ENCODE measurements at regions not wholly inside any gene's neighbourhood (a gene's known extent, or its start where the extent isn't known, plus 50 kb on each side); places are given as distances from the start of the nearest gene placed in this dataset.

DNA sequence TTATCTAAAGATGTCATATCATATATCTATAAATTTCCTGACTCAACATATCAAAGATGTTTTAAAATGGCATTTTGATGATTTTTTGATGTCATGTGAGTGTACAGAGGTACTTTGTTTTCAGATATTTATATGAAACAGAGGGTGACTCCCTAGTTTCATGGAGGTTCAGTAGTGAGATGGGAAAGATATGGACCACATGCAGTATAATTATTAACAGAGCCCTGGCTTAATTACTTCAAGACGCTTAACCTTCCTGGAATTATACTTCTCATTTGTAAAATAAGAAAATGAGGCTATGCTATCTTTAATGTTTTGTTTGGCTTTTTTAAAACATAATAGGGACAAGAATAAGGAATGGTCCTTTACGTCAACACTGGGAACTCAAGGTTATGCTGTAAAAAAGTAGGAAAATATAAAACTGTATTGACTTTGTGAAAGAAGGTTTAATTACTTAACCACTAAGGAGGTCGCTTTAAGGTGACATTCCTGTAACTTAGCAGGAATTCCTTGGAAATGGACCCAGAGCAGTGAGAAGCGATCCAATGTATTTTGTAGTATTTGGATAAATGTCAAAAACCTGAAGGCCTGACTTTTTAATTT, 821.0 kb upstream of the IGFBP3 start:
- TF ChIP-seq, protein P1, sequence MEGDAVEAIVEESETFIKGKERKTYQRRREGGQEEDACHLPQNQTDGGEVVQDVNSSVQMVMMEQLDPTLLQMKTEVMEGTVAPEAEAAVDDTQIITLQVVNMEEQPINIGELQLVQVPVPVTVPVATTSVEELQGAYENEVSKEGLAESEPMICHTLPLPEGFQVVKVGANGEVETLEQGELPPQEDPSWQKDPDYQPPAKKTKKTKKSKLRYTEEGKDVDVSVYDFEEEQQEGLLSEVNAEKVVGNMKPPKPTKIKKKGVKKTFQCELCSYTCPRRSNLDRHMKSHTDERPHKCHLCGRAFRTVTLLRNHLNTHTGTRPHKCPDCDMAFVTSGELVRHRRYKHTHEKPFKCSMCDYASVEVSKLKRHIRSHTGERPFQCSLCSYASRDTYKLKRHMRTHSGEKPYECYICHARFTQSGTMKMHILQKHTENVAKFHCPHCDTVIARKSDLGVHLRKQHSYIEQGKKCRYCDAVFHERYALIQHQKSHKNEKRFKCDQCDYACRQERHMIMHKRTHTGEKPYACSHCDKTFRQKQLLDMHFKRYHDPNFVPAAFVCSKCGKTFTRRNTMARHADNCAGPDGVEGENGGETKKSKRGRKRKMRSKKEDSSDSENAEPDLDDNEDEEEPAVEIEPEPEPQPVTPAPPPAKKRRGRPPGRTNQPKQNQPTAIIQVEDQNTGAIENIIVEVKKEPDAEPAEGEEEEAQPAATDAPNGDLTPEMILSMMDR (IDR thresholded peaks at IDR 0.05) = no peak
- Histone ChIP-seq H3K9me3 (ENCODE audit: control insufficient read depth, insufficient read depth, low read length) (no peaks in the 10 kb centered on the region), H3K36me3 (ENCODE audit: control insufficient read depth, insufficient read depth, low read length) (no peaks in the 10 kb centered on the region), H3K27ac (ENCODE audit: low read length) (no peak overlapping the region), H3K27me3 (ENCODE audit: control insufficient read depth, insufficient read depth, low read length) (no peaks in the 10 kb centered on the region), H3K4me1 (ENCODE audit: control insufficient read depth, insufficient read depth, low read length) (no peaks in the 10 kb centered on the region), H3K4me3 (ENCODE audit: low read length) (no peak overlapping the region)
- Mint-ChIP-seq H3K9me3 (peaks cover 12 to 14% of the 10 kb centered on the region in 2 donors), H3K4me1 (no peaks in the 10 kb centered on the region), H3K36me3 (no peaks in the 10 kb centered on the region), H3K27me3 (ENCODE audit: low read depth in 2 of 2) (no peaks in the 10 kb centered on the region), H3K27ac (no peak overlapping the region), H3K4me3 (no peak overlapping the region)
- intact Hi-C loops (cut with micrococcal nuclease) = no loop called here
- WGBS (ENCODE audit: insufficient coverage) = 94% methylated on average over 3 of the region's 4 CpGs
- ATAC-seq (no peak), DNase-seq (no peak)

- Histone ChIP-seq H3K9me3 (ENCODE audit: control insufficient read depth, insufficient read depth, low read length) (no peaks in the 10 kb centered on the region), H3K4me3 (ENCODE audit: low read length) (no peak overlapping the region), H3K36me3 (ENCODE audit: control insufficient read depth, insufficient read depth, low read length) (no peaks in the 10 kb centered on the region), H3K27me3 (ENCODE audit: control insufficient read depth, insufficient read depth, low read length) (no peaks in the 10 kb centered on the region), H3K4me1 (ENCODE audit: control insufficient read depth, insufficient read depth, low read length) (no peaks in the 10 kb centered on the region), H3K27ac (ENCODE audit: low read length) (no peak overlapping the region)
- Mint-ChIP-seq H3K27me3 (ENCODE audit: low read depth in 2 of 2) (no peaks in the 10 kb centered on the region), H3K4me3 (no peak overlapping the region), H3K9me3 (peaks cover 9 to 15% of the 10 kb centered on the region in 2 donors), H3K27ac (no peak overlapping the region), H3K36me3 (no peaks in the 10 kb centered on the region), H3K4me1 (no peaks in the 10 kb centered on the region)
- no peak for ATAC-seq
- DNase-seq = no peak
- intact Hi-C loops (cut with micrococcal nuclease) = no loop called here
- TF ChIP-seq, protein P1 (IDR thresholded peaks at IDR 0.05) = no peak
- WGBS (ENCODE audit: insufficient coverage) = 91% methylated on average over 8 of the region's 9 CpGs
These were observed 820.1 kb upstream of the IGFBP3 start for GRCh38 chr7:46741181-46741580.

DNA sequence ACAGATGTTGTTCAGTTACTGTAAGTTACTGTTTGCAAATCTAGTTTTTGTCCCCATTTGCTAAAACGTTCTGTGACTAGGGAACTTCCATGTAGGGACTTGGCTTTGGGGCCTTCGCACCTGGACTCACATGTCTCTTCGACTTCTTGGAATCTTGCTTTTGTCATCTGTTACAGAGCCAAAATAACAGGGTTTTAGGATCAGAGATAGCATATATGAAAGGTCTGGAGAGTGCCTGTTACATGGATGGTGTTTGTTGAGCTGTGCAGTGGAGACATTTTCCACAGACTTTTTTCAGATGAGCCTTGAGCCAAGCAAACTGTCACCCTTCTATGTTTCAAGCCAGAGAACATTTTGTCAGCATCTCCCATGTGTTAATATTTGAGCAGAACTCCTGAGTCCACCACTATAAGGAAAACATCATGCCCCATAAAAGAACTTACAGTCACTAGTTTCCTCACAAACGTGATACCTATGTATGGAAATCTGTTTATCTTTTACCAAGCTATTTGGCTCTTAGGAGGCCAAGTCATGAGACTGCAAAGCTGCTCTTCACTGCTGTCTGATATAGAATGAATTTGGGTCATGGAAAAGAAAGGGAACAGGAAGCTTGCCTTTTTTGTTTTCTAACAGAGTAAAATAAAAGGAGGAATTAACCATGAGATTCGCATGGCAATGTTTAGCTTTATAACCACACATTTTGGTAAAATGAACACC, 818.6 kb upstream of the IGFBP3 start:
- Mint-ChIP-seq H3K27me3 (ENCODE audit: low read depth in 2 of 2) (no peaks in the 10 kb centered on the region), H3K27ac (no peak overlapping the region), H3K4me1 (no peaks in the 10 kb centered on the region), H3K4me3 (no peak overlapping the region), H3K36me3 (no peaks in the 10 kb centered on the region), H3K9me3 (peaks cover 10 to 17% of the 10 kb centered on the region in 2 donors)
- WGBS (ENCODE audit: insufficient coverage) = 81% methylated on average over 4 of the region's 5 CpGs
- DNase-seq (no peak), ATAC-seq (no peak)
- Histone ChIP-seq H3K4me3 (ENCODE audit: low read length) (no peak overlapping the region), H3K27me3 (ENCODE audit: control insufficient read depth, insufficient read depth, low read length) (no peaks in the 10 kb centered on the region), H3K9me3 (ENCODE audit: control insufficient read depth, insufficient read depth, low read length) (no peaks in the 10 kb centered on the region), H3K27ac (ENCODE audit: low read length) (no peak overlapping the region), H3K36me3 (ENCODE audit: control insufficient read depth, insufficient read depth, low read length) (no peaks in the 10 kb centered on the region), H3K4me1 (ENCODE audit: control insufficient read depth, insufficient read depth, low read length) (no peaks in the 10 kb centered on the region)
- TF ChIP-seq, protein P1 (IDR thresholded peaks at IDR 0.05) = no peak
- intact Hi-C loops (cut with micrococcal nuclease) = no loop called here

Measured in natural killer cell (primary cell).